Liver (tissue), 3 donors: ENCODE measurements at regions not wholly inside any gene's neighbourhood (a gene's known extent, or its start where the extent isn't known, plus 50 kb on each side); places are given as distances from the start of the nearest gene placed in this dataset.

Source experiments
- CTCF ChIP-seq: fragments of 150-350 bp; IDR thresholded peaks from 2 replicates; pipeline ENCODE4 v1.5.1; 2017; ENCODE audit warnings: improper control_type of control experiment, low read depth, low read length; ENCODE audit not compliant: missing input control
- EGR1 ChIP-seq, 2 donors: IDR thresholded peaks; 2 replicates each; pipeline ENCODE4 v1.6.1; 2016 to 2018; ENCODE audit warnings: antibody characterized with exemption in 2 of 2, low read depth in 2 of 2
- FOXA2 ChIP-seq: IDR thresholded peaks from 2 replicates; pipeline ENCODE4 v1.6.1; 2016; ENCODE audit warnings: antibody characterized with exemption
- GABPA ChIP-seq, 2 donors: IDR thresholded peaks in 1 of 2; conservative IDR thresholded peaks in 1 of 2; 2 replicates each; pipeline ENCODE4 v1.6.1; 2016; ENCODE audit warnings: antibody characterized with exemption in 2 of 2, mild to moderate bottlenecking in 1 of 2, moderate library complexity in 1 of 2
- JUND ChIP-seq, 2 donors: IDR thresholded peaks; 2 replicates each; pipeline ENCODE4 v1.6.1; 2016; ENCODE audit warnings: antibody characterized with exemption in 2 of 2
- RAD21 ChIP-seq, 2 donors: IDR thresholded peaks; 2 replicates each; pipeline ENCODE4 v1.6.1; 2016; ENCODE audit warnings: antibody characterized with exemption in 2 of 2, mild to moderate bottlenecking in 2 of 2
- REST ChIP-seq: IDR thresholded peaks from 2 replicates; pipeline ENCODE4 v1.6.1; 2016; ENCODE audit warnings: antibody characterized with exemption, mild to moderate bottlenecking
- SP1 ChIP-seq: IDR thresholded peaks from 2 replicates; pipeline ENCODE4 v1.6.1; 2018; ENCODE audit warnings: antibody characterized with exemption, mild to moderate bottlenecking
- TAF1 ChIP-seq: conservative IDR thresholded peaks from 2 replicates; pipeline ENCODE4 v1.6.1; 2016; ENCODE audit warnings: antibody characterized with exemption, mild to moderate bottlenecking
- ZBTB33 ChIP-seq: IDR thresholded peaks from 2 replicates; pipeline ENCODE4 v1.6.1; 2016; ENCODE audit warnings: antibody characterized with exemption
- TF ChIP-seq, protein P1 (sequence below): IDR thresholded peaks from 2 replicates; pipeline ENCODE4 v1.6.1; 2016; ENCODE audit warnings: antibody characterized with exemption
- TF ChIP-seq, protein P2 (sequence below): IDR thresholded peaks from 2 replicates; pipeline ENCODE4 v1.6.1; 2016; ENCODE audit warnings: antibody characterized with exemption
- donor health status: healthy.
- donor health status: healthy.

DNA sequence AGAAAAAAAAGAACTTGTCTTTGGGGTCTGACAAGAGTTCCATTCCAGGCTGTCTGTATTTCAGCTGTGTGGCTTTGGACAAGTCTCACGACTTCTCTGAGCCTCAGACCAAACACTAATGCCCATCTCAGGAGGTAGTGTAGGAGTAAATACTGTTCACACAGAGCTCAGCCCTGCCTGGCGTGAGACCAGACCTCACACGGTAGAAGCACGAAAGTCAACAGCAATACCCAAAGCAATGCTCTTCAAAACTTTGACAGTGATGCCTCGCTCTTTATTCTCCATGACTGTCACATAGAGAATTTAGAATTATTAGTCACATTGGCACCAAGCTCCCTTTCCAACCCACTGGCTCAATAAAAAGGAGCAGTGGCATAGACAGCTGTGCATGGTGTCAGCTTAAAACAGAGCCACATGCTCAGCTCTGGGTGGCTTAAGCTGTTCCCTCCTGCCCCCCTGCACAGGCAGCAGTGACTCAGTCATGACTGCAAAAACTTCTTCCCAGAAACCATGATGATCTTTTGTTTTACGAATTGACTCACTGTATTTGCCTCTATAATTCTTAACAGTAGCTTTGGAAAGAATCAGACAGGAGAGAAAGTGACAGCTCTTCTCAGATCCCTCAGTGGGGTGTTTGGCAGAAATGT lies 74.0 kb upstream of the PHF21B start:
- TF ChIP-seq CTCF: no peak
- no peak for TF ChIP-seq FOXA2
- no peak for TF ChIP-seq SP1
- no peak for TF ChIP-seq TAF1
- TF ChIP-seq, protein P1, sequence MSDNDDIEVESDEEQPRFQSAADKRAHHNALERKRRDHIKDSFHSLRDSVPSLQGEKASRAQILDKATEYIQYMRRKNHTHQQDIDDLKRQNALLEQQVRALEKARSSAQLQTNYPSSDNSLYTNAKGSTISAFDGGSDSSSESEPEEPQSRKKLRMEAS: no peak
- no peak for TF ChIP-seq JUND (IDR thresholded peaks at IDR 0.05)
- TF ChIP-seq GABPA (IDR thresholded peaks at IDR 0.05 in 1 of 2, conservative IDR thresholded peaks at IDR 0.05 in 1 of 2): no peak
- no peak for TF ChIP-seq REST
- TF ChIP-seq ZBTB33: no peak
- TF ChIP-seq, protein P2, sequence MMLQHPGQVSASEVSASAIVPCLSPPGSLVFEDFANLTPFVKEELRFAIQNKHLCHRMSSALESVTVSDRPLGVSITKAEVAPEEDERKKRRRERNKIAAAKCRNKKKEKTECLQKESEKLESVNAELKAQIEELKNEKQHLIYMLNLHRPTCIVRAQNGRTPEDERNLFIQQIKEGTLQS: no peak
- TF ChIP-seq EGR1 (IDR thresholded peaks at IDR 0.05; ENCODE audit: low read depth in 2 of 2): no peak
- no peak for TF ChIP-seq RAD21 (IDR thresholded peaks at IDR 0.05)
